Stimulated activated CD4-positive, alpha-beta T cell treated with anti-CD3 and anti-CD28 coated beads, Interleukin-1b, Interleukin-23, amount 100 ng/mL, for 24 hours (primary cell): ENCODE measurements at regions not wholly inside any gene's neighbourhood (a gene's known extent, or its start where the extent isn't known, plus 50 kb on each side); places are given as distances from the start of the nearest gene placed in this dataset.

Source experiments
- DNase-seq, 4 experiments: peaks; one replicate each; pipeline ENCODE4 v3.0.0-alpha.2; 2020; ENCODE audit warnings: low read depth in 4 of 4, low spot score in 1 of 4

DNA sequence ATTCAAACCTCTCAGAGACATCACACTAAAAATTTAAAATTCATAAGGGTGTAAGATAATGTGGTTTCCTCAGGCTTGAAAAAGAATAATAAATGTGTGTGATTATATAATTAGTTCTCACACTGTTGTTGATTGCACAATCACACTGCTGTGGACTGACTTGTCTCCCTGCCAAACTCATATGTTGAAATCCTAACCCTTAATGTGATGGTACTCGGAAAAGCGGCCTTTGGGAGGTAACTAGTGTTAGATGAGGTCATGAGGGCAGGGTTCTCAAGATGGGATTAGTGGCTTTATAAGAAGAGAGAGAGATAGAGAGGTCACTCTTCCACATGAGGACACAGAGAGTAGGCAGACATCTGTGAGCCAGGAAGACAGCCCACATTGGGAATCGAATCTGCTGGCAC is 128.5 kb upstream of the COL1A2 start:
- DNase-seq = no peak

DNA sequence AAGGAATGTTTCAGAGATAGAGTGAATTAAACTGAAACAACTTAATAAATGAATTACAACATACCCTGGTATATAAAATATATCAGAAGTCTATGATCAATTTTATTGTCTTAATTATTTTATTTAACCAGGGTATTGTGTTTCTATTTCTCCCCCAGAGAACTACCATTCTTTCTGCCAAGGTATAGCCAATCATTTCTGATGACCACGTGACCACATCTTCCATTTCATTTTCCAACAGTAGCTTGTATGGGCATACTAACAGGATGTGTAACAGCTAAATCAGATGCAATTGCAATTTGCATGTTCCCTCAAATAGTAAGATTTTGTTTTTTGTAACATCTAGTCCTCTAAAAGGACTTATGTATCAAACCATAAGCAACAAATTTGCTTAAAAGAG is 123.9 kb upstream of the COL1A2 start:
- DNase-seq = no peak

DNA sequence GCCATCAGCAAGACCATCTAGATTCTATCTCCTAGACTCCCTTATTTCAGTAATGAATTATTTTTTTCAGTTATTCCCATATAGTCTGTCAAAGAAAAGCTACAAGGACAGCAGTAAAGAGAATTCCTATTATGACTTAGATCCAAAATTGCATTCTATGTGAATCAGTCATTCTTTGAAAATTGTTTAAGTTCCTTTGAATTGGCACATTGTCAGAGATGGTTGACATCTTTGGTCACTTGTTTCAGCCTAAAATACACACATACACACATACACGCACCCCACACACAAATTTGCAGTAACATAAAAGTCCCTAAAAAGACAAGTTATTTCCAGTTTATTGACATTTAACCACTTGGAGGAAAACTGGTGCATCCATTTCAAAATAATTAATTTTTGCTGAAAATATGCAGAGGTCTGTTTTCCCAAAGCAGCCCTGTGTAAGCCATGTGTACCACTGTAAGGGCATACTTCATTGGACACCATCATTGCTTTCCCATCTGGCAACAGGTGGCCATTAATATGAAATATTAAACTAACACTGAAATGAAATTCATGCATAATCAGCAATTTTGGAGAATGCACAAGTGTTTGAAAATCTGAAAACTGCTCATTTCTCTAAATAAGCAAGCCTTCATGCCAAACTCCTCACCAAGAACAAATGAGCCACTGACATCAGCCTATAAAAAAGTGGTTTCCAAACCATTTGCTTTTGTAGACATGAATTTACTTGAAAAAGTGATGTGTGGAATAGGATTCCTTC is 121.7 kb upstream of the COL1A2 start:
- DNase-seq = no peak

DNA sequence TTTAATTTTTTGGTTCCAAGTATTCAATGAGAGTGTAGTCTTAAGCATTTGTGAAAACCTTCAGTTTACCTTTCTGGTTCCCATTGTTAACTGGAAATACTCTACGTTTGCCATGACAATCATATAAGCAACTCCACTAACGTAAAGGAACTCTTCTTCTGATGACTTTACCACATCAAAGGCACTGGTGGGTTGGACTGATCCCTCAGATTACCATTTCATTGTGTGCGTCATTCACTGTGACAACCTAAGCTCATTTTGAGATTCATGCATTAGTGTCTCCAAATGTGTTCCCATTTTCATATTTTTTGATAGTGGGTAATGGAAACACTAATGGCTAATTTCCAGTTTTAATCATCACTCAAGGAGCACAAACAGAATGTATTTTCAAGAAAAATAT is 119.9 kb upstream of the COL1A2 start:
- DNase-seq = no peak

DNA sequence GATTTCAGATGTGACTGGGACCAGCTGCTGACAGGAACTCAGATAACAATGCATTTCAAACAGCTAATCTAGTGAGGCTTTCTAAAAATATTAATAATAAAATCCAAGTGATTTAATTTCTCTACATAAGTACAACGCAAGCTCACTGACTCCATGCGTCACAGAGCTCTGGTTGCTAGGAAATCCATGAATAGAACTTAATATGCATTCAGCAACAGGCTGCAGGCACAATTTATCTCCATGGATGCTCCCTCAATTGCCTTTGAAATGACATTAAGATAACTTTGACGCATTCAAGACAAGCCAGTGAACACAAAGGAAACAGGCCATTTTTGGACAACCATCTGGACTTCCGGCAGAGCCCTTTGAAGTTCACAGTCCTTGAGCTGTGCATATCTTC is 118.7 kb upstream of the COL1A2 start:
- no peak for DNase-seq

DNA sequence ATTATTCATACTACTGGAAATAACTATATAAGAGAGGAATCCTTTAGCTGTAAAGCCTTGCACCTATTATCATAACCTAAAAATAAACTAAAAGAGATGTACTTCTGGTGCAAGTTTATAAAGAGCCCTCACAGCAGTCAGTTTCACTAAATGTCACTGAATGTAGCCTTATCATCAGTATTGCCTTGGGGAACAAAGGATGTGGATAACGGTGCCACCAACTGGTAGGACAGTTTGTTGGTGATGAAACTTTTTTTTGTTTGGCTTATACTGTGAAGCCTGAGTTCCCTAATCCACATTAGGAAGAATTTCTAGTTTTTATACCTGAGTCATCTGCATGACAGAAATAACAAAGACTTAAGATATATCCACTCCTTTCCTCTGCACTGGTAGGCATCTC is 117.9 kb upstream of the COL1A2 start:
- DNase-seq = no peak

DNA sequence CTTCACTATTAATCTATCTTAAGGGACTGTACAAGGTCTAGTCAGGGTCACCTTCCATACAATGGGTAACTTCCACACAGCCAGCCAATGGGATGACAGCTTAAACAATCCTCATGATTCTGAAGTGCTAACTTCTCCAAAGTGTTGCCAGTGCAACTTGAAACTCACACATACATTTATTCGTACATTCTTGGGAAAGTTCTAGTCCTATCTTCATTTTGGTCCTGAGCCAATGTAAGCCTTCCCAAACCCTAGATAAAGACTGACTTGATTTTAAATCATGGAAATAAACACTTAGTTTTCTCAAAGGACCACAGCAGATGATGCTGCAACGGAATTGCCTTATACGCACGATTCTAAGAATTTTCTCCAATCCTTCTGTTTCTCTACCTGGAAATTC is 117.5 kb upstream of the COL1A2 start:
- no peak for DNase-seq

DNA sequence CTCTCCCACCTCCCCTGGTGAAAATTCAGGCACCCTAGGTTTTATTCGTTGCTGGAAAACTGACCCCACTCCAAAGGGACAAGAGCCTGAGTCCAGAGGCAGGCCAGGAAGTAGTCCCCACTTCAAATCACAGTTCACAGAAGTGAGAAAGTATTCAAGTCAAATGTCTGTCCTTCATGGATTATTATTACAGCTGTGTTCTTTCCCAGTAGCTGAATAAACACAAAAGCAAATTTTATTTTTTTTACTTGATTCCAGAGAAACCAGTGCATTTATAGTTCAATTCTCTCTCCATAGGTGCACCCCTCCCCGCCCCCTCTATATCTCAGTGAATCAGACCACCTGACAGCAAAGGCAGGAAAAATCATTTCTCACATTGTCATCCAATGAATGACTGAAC is 113.8 kb upstream of the COL1A2 start:
- DNase-seq = no peak

DNA sequence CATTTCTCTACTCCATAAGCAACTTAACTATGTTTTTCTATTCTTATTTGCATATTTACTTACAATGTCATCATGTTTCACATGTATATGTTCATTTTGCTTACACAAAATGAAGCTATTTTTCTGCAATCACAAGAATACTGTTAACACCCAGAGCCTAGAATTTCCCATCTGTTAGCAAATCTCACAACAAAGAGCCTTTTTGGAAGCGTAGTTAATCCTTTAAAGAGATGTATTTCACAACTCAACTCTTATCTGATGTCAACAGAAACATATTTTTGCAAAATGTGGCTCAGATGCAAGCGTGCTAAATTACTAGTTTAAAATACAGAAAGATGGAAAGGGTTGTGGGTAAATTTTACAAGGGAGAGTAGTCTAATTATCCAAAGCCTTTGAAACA is 110.6 kb upstream of the COL1A2 start:
- DNase-seq = no peak

DNA sequence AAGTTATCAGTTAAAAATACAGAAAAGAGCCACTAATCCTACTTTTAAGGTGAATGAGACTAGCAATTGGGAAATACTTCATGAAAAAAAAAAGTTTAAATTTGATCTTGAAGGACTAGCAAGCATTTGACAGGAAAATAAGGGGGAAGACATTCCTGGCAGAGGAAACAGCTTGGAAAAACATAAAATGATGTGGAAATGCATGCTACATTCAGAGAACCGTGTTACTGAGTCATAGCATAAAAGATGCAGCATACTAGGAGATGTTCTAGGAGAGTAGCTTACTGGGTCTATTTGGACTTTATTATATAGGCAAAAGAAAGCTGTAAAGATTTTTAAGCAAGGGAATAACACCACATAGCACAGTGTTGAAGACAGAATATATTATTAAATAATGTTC is 108.6 kb upstream of the COL1A2 start:
- no peak for DNase-seq

DNA sequence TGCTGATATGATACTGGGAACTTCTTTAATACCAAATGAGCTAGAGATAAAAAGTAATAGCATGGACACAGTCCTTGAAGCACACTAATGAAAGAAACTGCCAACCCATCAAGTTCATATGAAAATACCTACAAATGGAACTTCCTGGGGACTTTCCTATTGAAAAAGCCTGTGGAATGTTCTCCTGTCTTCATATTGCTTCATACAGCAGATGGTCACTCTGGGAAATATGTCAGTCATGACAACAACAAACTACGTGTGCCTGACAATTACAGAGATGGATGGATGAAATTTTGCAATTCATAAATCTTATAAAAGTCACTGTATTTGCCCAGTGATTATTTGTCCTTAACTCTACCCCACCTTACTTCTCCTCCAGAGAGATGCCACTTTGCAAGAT is 106.6 kb upstream of the COL1A2 start:
- DNase-seq = no peak

DNA sequence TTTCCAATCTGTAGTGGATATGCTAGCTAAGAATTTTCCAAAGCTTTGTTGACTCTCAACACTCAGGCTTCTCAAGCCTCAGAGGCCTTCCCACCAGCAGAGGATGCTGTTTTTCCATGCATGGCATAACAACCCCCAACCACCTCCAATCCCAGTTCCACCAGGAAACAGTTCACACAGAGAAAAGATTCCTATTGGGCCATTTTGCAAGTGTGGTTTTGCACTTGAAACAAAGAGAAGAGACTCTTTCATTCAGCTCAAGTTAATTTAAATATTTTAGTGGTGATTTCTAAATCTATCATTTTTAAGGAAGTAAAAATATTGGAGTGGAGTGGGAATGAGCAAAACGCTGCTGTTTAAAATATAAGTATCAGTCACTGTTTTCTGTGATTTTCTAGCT is 105.6 kb upstream of the COL1A2 start:
- DNase-seq = no peak

DNA sequence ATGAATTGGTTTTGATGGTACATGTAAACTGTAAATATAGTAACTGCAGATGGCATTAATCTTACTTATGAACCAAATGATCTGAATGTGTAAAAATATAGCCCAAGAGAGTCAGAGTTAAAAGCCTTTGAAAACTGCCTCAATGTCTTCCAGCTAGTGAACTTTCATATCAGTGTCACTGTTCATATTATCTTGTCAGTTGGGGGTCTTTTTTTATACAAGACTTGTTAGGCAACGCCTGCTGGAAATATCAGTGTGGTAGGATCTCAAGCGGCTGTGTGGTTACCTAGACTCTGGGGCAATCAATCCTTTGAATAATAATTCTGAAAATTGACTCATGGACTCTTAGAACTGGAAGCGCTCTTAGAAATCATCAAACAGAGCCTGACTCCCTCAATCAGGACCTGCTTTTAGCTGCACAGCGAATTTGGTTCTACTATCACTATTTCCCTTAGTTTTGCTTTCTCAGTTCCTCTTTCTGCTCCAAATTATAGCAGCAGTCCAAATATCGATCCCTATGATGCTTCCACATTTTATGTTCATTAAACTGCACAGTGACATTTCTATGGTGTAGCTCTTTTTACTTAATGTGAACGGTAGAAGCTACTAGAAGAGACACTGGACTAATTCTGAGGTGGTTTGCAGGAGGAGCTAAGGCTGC is 100.1 kb upstream of the COL1A2 start:
- no peak for DNase-seq

DNA sequence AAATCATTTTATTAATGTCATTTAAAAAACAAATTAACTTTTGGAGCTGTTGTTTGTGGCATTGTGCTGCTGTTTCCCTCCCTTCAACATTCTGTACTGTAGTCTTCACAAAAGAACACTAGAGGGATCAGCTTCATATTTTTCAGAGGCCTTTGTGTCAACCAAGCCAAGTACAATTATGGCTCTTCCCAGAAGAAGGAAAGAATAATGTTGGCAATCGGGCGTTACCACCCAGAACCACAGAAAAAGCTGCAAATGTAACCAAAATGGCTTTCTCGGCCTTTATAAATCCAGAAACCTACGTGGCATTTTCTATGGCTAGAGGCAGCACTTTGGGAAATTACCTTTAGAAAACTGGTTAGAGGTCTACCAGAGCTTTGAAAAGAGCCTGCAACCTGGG is 98.8 kb upstream of the COL1A2 start:
- DNase-seq = no peak

DNA sequence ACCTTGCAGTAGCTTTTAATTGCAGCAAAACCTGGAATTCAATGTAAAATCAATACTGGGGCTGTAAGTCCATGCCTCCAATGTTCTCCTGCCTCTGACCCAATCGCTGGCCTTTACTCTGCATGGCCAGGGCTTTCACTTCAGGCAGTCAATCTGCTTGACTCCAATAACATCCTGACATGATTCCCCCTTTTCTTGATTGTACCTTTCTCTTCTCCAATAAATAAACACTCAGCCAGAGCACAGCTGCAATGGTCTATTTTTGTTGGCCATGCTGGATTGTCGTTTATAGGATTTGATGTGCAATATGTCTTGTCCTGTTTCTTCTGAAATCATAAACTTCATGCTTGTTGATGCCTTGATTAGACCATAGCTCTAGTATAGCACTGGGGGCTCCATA is 97.8 kb upstream of the COL1A2 start:
- no peak for DNase-seq

DNA sequence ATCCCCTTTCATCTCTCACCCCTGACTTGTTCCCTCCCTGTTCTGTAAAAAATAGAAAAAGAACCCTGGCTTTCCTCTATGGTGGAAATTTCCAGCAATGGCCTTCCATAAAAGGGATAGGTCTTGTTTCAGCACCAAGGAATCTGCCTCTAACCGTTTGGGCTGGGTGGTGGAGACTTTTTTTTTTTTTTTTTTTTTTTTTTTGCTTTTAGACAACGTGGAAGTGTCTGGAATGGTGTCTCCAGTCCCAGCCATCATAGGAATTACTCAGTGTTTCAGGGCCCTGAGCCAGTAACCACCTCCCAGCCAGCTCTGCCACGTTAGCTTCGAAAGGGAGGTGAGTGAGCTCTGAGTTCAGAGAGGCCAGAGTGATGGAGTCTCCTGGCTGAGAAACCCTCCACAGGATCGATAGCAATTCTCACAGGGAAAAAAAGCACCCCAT is 97.3 kb upstream of the COL1A2 start:
- no peak for DNase-seq

DNA sequence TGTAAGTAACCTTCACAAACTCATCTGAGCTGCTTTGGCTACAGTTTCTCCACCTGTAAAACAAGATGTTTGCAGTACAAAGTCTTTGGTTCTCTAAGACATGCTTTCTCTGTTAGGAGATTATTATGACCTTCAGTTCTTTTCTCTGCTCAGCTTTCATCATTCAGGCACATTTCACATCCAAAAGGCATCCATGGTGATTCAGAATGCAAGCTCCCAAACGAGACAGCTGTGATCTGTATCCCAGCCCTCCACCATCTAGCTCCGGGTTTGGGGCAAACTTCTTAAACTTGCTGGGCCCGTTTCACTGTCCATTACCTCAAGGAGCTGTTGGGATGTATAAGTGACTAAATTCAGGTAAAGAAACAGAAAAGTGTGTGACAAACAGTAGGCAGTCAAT is 95.8 kb upstream of the COL1A2 start:
- no peak for DNase-seq

DNA sequence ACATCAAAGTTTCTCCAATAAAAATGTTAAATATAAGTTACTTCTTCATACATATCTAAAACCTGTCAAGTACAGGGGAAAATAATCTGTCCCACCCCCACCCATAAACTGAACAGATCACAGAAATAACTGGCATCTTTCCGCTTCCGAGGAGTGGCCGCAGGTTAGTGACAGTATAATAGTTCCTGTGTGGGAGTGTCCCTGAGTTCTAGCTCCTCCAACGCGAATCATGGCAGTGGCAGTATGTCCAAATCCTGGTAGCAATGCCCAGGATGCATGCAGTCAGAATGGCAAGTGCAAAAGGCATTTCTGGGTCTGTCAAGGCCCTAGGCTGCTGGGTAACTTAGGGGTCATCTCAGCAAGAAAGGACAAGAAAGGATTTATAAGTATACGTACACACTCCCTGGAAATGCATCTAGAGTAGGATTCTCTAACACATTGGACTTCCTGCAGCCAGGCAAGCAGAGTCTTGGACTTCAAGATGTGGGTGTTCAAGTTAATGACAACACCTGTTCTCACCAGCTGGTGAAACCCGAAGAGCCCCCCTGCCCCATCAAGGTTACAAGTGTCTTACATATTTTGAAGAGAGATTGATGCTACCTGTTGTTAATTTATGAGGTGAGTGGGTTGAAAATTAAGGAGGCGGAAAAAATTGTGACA is 94.4 kb upstream of the COL1A2 start:
- DNase-seq = no peak

DNA sequence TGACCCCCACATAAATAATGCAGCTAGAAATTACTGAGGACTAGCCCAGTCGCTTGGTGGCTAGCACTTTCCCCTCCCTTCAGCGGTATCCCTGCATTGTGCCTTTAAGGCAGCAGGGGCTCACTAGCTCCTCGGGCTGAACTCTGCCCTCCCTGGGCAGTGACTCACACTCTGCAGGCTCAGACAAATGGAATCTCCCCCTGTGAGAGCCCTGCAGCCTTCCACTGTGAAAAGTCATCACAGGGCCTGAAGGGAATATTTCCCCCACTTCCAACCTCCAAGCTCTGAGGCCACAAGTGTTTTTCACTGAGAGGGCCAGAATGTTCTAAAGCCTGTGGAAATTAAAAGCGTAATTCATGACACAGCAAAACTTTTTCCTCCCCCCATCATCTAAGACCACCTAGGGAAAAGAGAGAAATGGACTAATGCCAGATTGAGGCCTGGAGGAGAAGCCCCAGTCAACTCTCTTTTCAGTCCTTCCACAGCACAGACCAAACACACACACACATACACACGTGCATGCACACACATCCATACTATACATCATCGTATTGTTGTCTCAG is 93.6 kb upstream of the COL1A2 start:
- no peak for DNase-seq

DNA sequence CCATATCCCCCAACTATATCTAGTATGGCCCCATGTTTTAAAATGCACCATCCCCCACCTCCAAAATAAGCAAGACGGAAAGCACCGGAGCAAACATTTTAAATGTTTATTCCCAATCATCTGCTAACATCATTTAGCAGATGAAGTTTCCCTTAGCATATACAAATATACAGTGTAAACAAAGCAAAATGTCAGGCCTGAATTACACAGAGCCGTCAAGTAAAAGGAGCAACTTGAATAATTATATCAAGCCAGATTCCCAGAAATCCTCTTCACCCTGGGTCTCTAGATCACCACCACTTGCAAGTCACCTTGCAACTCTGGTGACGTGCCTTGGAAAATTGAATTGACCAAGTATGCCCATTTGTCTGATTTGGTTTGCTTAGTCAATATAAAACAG is 91.6 kb upstream of the COL1A2 start:
- no peak for DNase-seq

DNA sequence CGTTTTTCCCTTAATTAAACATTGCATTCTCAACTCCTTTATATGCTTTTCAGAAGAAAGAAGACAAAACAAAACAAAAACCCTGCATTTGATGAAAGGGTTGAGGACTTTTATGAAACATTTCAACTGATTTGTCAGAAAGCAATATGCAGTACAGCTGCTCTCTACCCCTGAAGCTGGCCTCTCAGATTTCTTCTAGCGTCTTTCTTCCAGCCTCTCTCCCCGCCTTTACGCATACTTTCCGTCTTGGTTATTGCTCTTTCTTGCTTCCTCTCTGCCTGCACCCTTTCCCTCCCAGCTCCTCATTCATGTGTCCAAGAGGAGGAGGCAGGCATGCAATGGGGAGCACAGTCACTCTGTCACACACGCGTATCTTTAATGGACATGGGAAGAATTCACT is 91.0 kb upstream of the COL1A2 start:
- no peak for DNase-seq

DNA sequence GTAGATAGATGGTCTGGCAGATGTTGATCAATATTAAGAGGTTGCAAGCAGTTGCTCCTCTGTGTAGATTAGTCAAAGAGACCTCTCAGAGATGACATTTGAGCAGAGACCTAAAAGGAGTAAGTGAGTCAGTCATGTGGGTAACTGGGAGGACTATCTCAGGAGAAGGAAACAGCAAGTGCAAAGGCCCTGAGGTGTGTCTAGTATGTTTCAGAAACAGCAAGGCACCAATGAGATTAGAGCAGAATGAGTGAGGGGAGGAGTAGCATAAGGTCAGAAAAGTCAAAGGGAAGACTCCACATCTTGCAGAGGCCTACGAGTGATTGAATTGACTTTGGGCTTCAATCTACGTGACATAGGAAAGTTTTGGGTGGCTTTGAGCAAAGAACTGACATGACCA is 89.8 kb upstream of the COL1A2 start:
- DNase-seq = no peak
